GM12865 (cell line): ENCODE measurements at regions not wholly inside any gene's neighbourhood (a gene's known extent, or its start where the extent isn't known, plus 50 kb on each side); places are given as distances from the start of the nearest gene placed in this dataset.

Source experiments
- DNase-seq: peaks from one replicate; pipeline ENCODE4 v3.0.0; 2010; ENCODE audit warnings: low read depth
- H3K4me3 ChIP-seq: 2 replicates; pipeline ENCODE4 v1.5.1; 2011; ENCODE audit warnings: mild to moderate bottlenecking, low read depth, low read length, control low read depth
- TF ChIP-seq, protein P1 (sequence below): IDR thresholded peaks from 2 replicates; pipeline ENCODE4 v1.5.1; 2011; ENCODE audit warnings: low read length, control low read depth, low read depth, inconsistent platforms; ENCODE audit not compliant: insufficient read depth; ENCODE audit errors: missing control alignments

GRCh38 chr16:63737633-63738032, 1384.2 kb downstream of the CDH11 start:
- TF ChIP-seq, protein P1, sequence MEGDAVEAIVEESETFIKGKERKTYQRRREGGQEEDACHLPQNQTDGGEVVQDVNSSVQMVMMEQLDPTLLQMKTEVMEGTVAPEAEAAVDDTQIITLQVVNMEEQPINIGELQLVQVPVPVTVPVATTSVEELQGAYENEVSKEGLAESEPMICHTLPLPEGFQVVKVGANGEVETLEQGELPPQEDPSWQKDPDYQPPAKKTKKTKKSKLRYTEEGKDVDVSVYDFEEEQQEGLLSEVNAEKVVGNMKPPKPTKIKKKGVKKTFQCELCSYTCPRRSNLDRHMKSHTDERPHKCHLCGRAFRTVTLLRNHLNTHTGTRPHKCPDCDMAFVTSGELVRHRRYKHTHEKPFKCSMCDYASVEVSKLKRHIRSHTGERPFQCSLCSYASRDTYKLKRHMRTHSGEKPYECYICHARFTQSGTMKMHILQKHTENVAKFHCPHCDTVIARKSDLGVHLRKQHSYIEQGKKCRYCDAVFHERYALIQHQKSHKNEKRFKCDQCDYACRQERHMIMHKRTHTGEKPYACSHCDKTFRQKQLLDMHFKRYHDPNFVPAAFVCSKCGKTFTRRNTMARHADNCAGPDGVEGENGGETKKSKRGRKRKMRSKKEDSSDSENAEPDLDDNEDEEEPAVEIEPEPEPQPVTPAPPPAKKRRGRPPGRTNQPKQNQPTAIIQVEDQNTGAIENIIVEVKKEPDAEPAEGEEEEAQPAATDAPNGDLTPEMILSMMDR, result no peak
- no peak for DNase-seq
- no peak overlapping the region for H3K4me3 ChIP-seq

DNA sequence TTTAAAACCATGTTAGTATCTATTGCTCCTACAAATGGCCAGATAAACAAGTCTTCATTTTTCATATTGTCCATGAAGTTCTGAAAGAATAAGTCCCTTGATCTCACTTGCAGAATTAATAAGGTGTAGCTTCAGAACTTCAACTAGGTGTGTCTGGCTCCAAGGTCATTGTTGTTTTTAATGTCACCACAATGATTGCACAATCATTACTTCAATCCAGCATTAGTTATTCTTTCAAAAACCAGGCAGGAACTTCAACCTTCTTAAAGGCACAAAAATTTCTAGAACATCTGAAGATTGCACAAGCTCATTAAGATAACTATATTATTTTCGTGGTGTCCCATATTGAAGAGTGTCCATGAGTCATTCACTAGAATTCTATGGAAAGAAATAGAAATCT, 1386.4 kb downstream of the CDH11 start:
- DNase-seq, result no peak
- TF ChIP-seq, protein P1, result no peak
- H3K4me3 ChIP-seq, result no peak overlapping the region

DNA sequence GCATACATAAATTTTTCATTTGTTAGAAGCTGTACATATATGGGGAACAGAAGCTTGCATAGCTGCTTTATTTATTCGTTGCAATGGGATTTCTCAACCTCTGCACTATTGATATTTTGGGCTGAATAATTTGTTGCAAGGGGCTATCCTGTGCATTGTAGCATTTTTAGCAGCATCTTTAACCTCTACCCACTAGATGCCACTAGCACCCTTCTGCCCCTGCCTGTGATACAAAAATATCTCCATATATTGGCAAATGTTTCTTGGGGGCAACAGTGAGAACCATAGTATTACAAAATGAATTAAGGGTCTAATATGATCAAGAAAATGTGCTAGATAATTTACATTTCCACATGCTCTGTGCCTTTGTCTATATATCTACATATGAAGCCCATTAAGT, 1401.0 kb downstream of the CDH11 start:
- DNase-seq, result no peak

GRCh38 chr16:63719926-63720325, 1401.9 kb downstream of the CDH11 start:
- no peak for DNase-seq
- no peak overlapping the region for H3K4me3 ChIP-seq
- TF ChIP-seq, protein P1, result no peak

More for the DNA sequence above, 1401.0 kb downstream of the CDH11 start:
- TF ChIP-seq, protein P1, result no peak
- no peak overlapping the region for H3K4me3 ChIP-seq

DNA sequence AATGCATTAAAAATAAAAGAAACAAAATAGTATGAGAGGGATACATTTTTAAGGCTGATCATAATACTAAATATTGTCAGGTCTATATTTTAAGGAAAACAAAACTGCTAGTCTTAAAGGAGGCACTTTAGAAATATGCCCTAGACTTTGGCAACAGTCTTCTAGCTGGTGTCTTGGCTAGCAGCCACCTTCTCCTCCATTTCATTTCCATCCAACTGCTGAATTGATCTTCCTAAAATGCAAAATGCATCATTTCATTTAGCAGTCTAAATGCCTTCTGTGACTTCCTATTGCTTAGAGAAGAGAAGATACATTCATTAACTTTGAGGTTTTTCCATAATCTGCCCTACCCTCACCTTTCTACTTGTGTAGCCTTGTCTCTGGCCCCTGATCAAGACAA, 1404.1 kb downstream of the CDH11 start:
- TF ChIP-seq, protein P1, result no peak
- no peak overlapping the region for H3K4me3 ChIP-seq
- no peak for DNase-seq

GRCh38 chr16:63714876-63715275, 1407.0 kb downstream of the CDH11 start:
- TF ChIP-seq, protein P1, result no peak
- no peak for DNase-seq
- H3K4me3 ChIP-seq, result no peak overlapping the region

DNA sequence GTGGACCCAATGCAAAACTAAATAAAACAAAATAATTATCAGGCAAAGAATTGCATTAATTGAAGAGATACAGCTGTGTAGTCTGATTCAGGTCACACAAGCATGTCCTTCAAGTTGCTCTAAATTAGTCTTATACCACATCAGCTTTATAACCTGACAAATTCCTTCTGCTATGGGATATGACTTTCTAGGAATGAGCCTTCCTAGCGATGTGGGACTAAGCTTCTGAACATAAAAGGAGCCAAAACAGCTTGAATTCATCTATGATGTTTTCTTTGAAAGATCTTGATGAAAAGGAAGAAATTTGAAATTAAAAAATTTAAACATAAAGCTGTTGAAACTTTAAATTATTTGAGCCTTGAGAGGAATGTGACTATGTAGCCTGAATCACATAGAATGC, 1409.1 kb downstream of the CDH11 start:
- DNase-seq, result no peak
- TF ChIP-seq, protein P1, result no peak

More for the DNA sequence above, 1409.1 kb downstream of the CDH11 start:
- H3K4me3 ChIP-seq, result no peak overlapping the region
